B cell (primary cell): ENCODE measurements at regions not wholly inside any gene's neighbourhood (a gene's known extent, or its start where the extent isn't known, plus 50 kb on each side); places are given as distances from the start of the nearest gene placed in this dataset.

Experiments used
- EZH2 ChIP-seq: IDR thresholded peaks from 2 replicates; pipeline ENCODE4 v1.6.1; 2012; ENCODE audit warnings: borderline replicate concordance, low read depth, mild to moderate bottlenecking, moderate library complexity, low read length; ENCODE audit not compliant: insufficient read depth, poor library complexity, severe bottlenecking
- TF ChIP-seq, protein P1 (sequence below): fragments of 200-600 bp; IDR thresholded peaks from one replicate; pipeline ENCODE4 v1.8.0; 2022; ENCODE audit warnings: antibody characterized with exemption, mild to moderate bottlenecking

DNA sequence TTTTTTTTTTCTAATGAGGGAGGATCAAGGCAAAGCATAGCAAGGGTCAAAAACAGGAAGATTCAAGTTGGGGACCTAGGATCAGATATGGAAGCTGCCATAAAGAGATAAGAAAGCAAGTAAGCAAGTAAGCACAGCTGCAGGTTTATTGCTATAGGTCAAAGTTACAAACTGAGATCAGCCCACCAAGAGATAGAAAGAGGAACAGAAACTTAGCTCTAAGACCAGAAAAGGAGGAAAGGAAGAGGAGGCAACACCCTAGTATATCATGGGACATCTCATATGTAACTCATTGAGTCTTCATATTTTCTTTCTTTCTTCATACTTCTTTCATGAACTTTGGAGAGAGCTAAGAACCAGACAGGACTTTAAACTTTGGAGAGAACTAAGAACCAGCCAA lies 295.9 kb upstream of the CRIM1 start:
- TF ChIP-seq, protein P1, sequence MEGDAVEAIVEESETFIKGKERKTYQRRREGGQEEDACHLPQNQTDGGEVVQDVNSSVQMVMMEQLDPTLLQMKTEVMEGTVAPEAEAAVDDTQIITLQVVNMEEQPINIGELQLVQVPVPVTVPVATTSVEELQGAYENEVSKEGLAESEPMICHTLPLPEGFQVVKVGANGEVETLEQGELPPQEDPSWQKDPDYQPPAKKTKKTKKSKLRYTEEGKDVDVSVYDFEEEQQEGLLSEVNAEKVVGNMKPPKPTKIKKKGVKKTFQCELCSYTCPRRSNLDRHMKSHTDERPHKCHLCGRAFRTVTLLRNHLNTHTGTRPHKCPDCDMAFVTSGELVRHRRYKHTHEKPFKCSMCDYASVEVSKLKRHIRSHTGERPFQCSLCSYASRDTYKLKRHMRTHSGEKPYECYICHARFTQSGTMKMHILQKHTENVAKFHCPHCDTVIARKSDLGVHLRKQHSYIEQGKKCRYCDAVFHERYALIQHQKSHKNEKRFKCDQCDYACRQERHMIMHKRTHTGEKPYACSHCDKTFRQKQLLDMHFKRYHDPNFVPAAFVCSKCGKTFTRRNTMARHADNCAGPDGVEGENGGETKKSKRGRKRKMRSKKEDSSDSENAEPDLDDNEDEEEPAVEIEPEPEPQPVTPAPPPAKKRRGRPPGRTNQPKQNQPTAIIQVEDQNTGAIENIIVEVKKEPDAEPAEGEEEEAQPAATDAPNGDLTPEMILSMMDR = no peak
- TF ChIP-seq EZH2 = no peak
